GM21381 (cell line): ENCODE measurements at regions not wholly inside any gene's neighbourhood (a gene's known extent, or its start where the extent isn't known, plus 50 kb on each side); places are given as distances from the start of the nearest gene placed in this dataset.
"Not testable (repeated sequence)": the region's sequence is repeated elsewhere in the genome, so short reads cannot be mapped to it uniquely, and the experiment has no call there.

Experiments
- ATAC-seq: cut with Tn5 transposase; IDR thresholded peaks from one replicate; pipeline ENCODE4 v1.9.1; 2021; ENCODE audit warnings: mild to moderate bottlenecking, moderate library complexity; ENCODE audit not compliant: unreplicated experiment

DNA sequence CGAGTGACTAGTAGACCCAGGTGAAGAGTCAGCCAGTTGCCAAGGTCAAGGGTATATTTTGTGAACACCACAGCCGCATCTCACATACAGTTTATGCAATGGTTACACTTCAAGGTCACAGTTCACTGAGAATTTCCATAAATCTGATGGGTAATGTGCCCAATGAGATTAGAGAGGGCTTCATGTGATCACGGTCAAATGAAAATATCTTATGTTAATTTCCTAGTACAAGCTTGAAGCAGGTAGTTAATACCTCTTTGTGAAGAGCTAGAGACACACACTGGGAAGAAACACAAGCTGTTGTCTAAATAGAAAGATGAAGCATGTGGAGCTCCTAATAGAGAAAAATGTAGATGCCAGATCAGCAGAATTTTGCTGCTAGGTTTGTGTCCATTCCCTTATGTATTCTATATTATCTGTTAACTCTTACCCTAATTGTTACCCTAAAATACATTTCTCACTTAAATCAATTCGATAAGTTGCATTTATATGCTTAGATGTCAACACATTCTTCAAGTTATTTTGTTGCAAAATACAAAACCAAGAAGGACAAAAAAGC is 136.0 kb downstream of the NR2F2 start:
- no peak for ATAC-seq

- no peak for ATAC-seq
Observed at GRCh38 chr15:96468036-96468435, 137.5 kb downstream of the NR2F2 start.

DNA sequence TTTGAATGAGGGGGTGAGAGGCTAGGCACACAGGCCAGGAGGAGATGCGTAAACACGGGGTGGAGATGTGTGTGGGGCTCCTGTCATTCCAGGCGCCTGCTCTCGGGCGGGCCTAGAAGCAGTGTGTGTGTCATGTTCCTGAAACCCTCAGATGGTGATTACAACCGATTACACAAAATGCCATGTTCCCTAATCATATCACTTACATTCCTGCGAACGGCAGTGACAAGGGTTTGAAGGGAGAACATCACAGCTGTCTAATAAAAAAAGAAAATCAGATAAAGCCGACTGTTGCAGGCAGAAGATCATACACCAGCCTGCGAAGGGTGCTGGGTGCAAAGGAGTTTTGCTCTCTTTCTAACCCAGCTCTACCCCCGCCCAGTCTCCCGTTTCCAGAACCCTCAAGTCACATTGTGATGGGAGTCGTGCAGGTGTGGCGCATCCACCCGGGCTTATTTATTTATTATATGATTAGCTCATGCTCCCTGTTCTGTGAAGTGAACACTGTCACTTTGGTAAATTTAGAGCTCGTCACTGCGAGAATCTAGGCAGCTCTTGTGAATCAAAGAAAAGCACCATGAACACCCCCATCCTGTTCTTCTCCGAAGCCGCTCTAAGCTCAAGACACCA is 140.3 kb downstream of the NR2F2 start:
- ATAC-seq: no peak

GRCh38 chr15:96472681-96473080 is 142.2 kb downstream of the NR2F2 start:
- ATAC-seq: no peak

DNA sequence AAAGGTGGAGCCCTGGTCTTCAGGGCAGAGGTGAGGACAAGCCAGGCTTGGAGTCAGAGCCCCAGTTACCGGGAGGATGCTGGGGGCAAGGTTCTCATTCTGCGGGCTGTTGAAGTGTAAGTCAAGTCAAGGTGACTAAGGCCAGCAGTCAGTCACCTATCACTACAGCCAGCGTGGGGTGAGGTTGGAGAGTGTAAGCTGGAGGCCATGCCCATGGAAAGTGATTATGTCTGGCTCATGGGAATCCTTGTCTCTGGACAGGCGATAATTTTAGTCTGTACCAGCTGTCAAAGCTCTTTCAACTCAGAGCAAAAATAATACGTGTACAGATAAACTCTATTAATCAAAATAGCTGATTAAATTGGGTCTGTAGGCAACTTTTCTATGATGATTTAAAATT is 143.1 kb downstream of the NR2F2 start:
- no peak for ATAC-seq

DNA sequence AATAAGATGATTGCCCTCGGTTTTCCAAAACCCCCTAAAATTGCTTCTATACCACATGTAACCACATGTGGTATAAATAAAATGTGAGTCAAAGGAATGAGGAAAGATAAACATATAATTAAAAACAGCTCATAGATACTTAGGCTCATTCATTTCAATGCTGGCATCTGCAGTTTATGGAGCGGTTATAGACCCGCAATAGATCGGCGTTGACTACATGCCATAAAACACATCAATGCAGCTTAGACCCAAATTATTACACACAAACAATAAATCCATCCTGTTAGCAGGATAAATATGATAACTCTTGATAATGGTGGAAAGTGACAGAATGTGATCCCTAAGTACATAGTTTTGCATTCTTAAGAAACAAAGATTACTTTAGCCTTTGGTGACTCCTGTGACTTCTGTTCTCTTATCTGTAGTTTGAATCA is 143.7 kb downstream of the NR2F2 start:
- ATAC-seq: no peak

- no peak for ATAC-seq
Observed at GRCh38 chr15:96477227-96477626, 146.7 kb downstream of the NR2F2 start.

DNA sequence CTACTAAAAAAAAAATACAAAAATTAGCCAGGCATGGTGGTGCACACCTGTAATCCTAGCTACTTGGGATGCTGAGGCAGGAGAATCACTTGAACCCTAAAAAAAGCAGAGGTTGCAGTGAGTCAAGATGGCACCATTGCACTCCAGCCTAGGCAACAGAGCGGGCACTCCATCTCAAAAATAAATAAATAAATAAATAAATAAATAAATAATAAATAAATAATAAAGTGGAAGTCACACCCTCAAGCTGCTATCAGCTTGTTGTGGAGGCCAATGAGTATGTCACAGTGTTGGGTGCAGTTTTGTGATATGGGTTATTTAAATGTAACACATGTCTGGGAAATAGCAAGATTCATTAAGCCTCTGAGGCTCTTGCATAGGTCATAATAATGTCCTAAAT is 153.9 kb downstream of the NR2F2 start:
- not testable (repeated sequence) for ATAC-seq

GRCh38 chr15:96484830-96485229 is 154.3 kb downstream of the NR2F2 start:
- ATAC-seq: no peak

DNA sequence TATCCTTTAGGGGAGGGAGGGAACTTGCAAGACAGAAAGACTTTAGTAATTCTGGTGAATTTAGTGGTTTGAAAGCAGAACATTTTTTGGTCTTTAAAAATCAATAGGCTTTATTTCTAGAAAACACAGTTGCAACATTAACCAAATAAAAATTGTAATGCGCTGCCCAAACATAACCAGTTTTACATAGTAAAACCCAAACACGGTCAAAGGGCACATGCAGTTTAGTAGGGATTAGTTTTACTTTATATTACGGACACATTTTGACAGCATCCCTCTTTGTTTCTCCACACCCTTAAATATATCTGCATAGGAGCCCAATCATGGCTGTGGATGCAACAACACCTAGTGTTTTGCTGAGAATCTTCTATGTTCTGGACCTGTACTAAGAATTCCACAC is 156.7 kb downstream of the NR2F2 start:
- ATAC-seq: no peak

DNA sequence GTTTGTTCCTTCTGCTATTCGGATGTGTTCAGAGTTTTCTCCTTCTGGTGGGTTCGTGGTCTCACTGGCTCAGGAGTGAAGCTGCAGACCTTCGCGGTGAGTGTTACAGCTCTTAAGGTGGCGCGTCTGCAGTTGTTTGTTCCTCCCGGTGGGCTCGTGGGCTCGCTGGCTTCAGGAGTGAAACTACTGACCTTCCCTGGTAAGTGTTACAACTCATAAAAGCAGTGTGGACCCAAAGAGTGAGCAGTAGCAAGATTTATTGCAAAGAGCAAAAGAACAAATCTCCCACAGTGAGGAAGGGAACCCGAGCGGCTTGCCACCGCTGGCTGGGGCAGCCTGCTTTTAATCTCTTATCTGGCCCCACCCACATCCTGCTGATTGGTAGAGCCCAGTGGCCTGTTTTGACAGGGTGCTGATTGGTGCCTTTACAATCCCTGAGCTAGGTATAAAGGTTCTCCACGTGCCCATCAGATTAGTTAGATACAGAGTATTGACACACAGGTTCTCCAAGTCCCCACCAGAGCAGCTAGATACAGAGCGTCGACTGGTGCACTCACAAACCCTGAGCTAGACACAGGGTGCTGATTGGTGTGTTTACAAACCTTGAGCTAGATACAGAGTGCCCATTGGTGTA is 160.7 kb downstream of the NR2F2 start:
- not testable (repeated sequence) for ATAC-seq

DNA sequence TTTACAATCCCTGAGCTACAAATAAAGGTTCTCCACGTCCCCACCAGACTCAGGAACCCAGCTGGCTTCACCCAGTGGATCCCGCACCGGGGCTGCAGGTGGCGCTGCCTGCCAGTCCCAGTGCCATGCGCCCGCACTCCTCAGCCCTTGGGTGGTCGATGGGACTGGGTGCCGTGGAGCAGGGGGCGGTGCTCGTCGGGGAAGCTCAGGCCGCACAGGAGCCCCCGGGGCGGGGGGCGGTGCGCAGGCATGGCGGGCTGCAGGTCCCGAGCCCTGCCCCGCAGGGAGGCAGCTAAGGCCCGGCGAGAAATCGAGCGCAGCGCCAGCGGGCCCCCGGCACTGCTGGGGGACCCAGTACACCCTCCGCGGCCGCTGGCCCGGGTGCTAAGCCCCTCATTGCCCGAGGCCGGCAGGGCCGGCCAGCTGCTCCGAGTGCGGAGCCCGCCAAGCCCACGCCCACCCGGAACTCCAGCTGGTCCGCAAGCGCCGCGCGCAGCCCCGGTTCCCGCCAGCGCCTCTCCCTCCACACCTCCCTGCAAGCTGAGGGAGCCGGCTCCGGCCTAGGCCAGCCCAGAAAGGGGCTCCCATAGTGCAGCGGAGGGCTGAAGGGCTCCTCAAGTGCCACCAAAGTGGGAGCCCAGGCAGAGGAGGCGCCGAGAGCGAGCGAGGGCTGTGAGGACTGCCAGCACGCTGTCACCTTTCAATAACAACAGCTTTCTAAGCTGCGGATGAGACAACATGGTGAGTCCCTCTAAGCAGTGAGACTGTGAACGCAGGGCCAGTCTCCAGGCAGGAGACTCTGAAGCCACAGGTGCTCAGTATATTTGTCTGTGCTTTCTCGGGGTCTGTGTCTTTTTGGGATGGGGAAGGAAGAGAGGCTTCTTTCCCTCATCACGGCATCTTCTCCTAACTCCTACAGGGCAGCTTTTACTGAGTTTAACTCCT is 161.5 kb downstream of the NR2F2 start:
- ATAC-seq: not testable (repeated sequence)

- no peak for ATAC-seq
Observed at GRCh38 chr15:96494505-96494904, 164.0 kb downstream of the NR2F2 start.

DNA sequence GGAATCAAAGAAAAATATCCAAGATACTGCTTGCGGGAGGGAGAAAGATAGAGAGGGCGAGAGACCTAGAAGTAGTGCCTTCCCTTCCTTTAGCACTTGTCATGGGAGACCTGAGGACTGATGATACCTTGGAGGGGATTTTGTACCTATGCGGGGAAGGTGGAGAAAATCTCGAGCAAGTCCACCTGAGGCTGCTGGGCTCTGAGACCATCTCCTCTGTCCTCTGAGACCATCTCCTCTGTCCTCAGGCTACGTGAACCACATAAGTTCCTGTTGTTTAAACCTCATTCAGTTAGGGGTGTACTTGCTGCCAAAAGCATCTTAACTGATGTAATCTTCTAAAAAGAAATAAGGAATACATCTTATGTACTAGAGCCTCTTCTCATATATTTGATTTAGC is 164.9 kb downstream of the NR2F2 start:
- ATAC-seq: no peak

DNA sequence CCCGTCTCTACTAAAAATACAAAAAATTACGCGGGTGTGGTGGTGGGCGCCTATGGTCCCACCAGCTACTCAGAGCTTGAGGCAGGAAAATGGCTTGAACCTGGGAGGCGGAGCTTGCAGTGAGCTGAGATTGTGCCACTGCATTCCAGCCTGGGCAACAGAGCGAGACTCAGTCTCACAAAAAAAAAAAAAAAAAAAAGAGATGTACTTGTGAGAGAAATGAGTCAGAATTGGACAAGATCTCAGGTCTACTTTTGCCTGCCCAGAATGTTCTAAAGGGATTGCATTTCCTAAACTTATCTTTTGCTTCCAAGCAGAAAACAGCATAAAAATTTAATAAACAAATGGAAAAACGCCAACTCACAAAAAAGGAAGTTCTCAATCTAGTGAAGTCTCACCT is 167.5 kb downstream of the NR2F2 start:
- ATAC-seq: no peak

DNA sequence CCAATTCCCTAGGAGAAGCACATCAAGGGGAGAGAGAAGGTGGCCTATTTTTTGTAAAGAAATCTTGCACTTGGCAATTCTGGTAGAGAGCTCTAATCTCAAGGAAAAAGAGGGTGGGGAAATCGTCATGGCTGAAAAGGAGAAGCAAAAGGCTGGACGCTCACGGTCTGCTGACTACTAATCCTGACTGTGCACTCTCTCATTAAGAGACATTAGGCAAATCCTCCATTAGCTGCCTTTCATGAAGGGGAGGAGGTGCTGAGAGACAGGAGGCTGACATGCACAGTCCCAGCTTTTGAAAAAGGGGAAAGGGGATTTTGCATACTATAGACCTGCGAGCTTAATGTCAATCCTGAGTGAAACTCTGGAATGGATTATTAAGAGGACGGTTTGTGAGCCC is 170.0 kb downstream of the NR2F2 start:
- no peak for ATAC-seq

DNA sequence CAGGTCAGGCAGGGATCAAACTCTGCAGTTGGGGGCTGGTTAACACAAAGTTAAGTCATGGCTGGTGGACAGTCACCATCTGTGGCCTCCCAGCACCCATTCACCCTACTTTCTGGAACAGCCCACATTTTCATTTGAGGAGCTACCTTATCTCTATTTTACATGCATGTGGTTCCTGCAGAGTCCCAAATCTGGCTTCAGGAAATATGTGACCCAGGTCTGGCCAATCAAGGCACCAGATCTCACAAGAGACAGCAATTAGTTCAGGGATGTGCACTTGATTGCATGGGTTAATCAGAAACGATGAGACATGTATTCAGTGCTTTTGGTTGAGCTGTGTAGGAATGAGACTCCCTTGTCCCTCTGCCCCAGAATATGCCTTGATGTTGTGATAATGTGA is 170.9 kb downstream of the NR2F2 start:
- no peak for ATAC-seq

GRCh38 chr15:96502196-96502595 is 171.7 kb downstream of the NR2F2 start:
- ATAC-seq: no peak

GRCh38 chr15:96503276-96503675 is 172.8 kb downstream of the NR2F2 start:
- no peak for ATAC-seq

GRCh38 chr15:96504371-96504770 is 173.9 kb downstream of the NR2F2 start:
- no peak for ATAC-seq

DNA sequence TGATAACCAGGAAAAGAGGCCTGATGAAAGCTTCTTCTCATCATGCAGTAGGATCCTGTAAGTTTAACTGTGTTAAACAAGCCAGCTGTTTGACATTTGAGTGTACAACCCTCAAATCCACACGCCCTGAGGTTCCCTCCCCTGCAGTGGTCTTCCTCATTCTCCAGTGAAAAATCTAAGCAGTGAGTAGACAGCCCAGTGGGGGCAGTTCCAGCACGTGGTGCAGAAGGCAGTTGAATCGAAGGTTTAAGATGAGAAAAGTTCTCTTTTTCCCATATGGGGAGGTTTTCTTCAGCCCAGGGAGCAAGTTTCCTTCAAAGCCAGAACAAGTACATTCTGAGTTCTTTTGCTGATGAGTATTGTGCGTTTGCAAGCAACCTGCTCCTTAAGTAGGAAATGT is 174.5 kb downstream of the NR2F2 start:
- ATAC-seq: no peak
